Osteoblast (primary cell): ENCODE measurements at regions not wholly inside any gene's neighbourhood (a gene's known extent, or its start where the extent isn't known, plus 50 kb on each side); places are given as distances from the start of the nearest gene placed in this dataset.

Source experiments
- DNase-seq: peaks from one replicate; pipeline ENCODE4 v3.0.0; 2011; ENCODE audit warnings: low spot score, mixed read lengths; ENCODE audit not compliant: insufficient read length; ENCODE audit errors: missing footprints
- H2AFZ ChIP-seq: 2 replicates; pipeline ENCODE4 v1.6.0; 2011; ENCODE audit warnings: mild to moderate bottlenecking, low read length
- H3K27ac ChIP-seq: 2 replicates; pipeline ENCODE4 v1.5.1; 2011; ENCODE audit warnings: mild to moderate bottlenecking, low read depth, low read length, moderate library complexity
- H3K27me3 ChIP-seq: 2 replicates; pipeline ENCODE4 v1.6.0; 2012; ENCODE audit warnings: mild to moderate bottlenecking, control low read depth, inconsistent platforms, low read length, moderate library complexity; ENCODE audit not compliant: insufficient read depth
- H3K36me3 ChIP-seq: 2 replicates; pipeline ENCODE4 v1.5.1; 2011; ENCODE audit warnings: mild to moderate bottlenecking, low read length, control low read depth, moderate library complexity; ENCODE audit not compliant: insufficient read depth
- H3K4me1 ChIP-seq: 2 replicates; pipeline ENCODE4 v1.5.1; 2011; ENCODE audit warnings: mild to moderate bottlenecking, low read length, control low read depth, moderate library complexity; ENCODE audit not compliant: insufficient read depth
- H3K4me2 ChIP-seq: 2 replicates; pipeline ENCODE4 v1.6.0; 2011; ENCODE audit warnings: mild to moderate bottlenecking, low read length; ENCODE audit not compliant: insufficient read depth
- H3K4me3 ChIP-seq: fragments of 200-600 bp; sonication (generic); 3 replicates; pipeline ENCODE4 v1.5.1; 2012; ENCODE audit warnings: mild to moderate bottlenecking, low read length, inconsistent platforms; ENCODE audit not compliant: insufficient read depth
- H3K79me2 ChIP-seq: 2 replicates; pipeline ENCODE4 v1.6.0; 2012; ENCODE audit warnings: mild to moderate bottlenecking, low read length, control low read depth, inconsistent platforms; ENCODE audit not compliant: insufficient read depth
- H3K9me3 ChIP-seq: 2 replicates; pipeline ENCODE4 v1.5.1; 2011; ENCODE audit warnings: low read depth, low read length, control low read depth
- H4K20me1 ChIP-seq: 2 replicates; pipeline ENCODE4 v1.6.0; 2012; ENCODE audit warnings: mild to moderate bottlenecking, low read length, control low read depth; ENCODE audit not compliant: insufficient read depth
- TF ChIP-seq, protein P1 (sequence below): IDR thresholded peaks from 2 replicates; pipeline ENCODE4 v1.5.1; 2011; ENCODE audit warnings: mild to moderate bottlenecking, low read depth, low read length, moderate library complexity; ENCODE audit errors: extremely low read depth

DNA sequence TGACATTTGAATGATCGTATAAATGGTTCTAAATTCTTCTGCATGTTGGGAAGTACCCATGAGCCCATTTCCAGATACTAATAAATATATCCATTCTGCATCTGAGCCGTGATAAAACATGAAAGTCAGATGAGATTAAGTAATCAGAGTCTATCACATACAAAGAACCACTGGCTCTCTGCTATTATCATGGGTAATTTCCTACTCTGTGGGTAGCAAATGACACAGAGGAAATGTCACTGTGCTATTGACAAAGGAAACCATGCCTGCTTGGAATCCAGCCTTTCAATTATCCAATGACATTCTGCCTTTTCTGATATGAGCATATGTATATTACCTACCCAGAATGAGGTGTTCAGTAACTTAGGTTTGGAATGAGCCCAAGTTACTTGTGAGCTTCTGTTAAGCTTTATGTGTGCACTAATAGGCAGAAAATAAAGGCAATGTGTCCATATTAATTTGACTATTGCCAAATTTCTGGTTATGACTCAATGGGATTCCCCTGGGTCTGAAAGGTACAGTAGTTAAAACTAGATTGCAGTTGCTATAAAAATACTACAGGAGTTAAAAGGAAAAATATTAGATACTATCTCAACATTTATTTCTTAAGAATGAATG, 238.7 kb upstream of the KCNIP4 start:
- Histone ChIP-seq H4K20me1 (no peaks in the 10 kb centered on the region), H3K36me3 (no peaks in the 10 kb centered on the region), H3K4me1 (peaks cover 18% of the 10 kb centered on the region), H2AFZ (no peak overlapping the region), H3K27me3 (no peaks in the 10 kb centered on the region), H3K4me2 (no peak overlapping the region), H3K27ac (no peak overlapping the region), H3K79me2 (no peaks in the 10 kb centered on the region), H3K4me3 (no peak overlapping the region), H3K9me3 (no peaks in the 10 kb centered on the region)
- no peak for DNase-seq
- TF ChIP-seq, protein P1, sequence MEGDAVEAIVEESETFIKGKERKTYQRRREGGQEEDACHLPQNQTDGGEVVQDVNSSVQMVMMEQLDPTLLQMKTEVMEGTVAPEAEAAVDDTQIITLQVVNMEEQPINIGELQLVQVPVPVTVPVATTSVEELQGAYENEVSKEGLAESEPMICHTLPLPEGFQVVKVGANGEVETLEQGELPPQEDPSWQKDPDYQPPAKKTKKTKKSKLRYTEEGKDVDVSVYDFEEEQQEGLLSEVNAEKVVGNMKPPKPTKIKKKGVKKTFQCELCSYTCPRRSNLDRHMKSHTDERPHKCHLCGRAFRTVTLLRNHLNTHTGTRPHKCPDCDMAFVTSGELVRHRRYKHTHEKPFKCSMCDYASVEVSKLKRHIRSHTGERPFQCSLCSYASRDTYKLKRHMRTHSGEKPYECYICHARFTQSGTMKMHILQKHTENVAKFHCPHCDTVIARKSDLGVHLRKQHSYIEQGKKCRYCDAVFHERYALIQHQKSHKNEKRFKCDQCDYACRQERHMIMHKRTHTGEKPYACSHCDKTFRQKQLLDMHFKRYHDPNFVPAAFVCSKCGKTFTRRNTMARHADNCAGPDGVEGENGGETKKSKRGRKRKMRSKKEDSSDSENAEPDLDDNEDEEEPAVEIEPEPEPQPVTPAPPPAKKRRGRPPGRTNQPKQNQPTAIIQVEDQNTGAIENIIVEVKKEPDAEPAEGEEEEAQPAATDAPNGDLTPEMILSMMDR: no peak

DNA sequence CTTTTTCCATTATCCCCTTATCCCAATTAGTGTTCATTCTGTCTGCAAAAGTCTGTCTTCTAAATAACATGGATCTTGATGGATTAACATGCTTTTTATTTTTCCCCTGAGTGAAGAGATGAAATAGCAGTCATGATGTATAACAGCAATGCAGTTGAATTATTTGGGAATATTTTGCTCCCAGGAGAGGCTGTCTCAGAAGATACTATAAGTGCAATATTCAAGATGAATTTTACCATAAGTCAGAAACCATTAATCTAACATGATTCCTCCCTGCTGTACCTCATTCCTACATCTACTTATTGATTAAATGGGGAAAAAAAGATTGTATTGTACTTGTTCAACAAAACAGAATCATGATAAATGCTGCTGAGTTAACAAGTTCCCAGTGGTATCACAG, 233.2 kb upstream of the KCNIP4 start:
- H3K4me1 ChIP-seq: peaks cover 24% of the 10 kb centered on the region
- no peaks in the 10 kb centered on the region for H4K20me1 ChIP-seq

DNA sequence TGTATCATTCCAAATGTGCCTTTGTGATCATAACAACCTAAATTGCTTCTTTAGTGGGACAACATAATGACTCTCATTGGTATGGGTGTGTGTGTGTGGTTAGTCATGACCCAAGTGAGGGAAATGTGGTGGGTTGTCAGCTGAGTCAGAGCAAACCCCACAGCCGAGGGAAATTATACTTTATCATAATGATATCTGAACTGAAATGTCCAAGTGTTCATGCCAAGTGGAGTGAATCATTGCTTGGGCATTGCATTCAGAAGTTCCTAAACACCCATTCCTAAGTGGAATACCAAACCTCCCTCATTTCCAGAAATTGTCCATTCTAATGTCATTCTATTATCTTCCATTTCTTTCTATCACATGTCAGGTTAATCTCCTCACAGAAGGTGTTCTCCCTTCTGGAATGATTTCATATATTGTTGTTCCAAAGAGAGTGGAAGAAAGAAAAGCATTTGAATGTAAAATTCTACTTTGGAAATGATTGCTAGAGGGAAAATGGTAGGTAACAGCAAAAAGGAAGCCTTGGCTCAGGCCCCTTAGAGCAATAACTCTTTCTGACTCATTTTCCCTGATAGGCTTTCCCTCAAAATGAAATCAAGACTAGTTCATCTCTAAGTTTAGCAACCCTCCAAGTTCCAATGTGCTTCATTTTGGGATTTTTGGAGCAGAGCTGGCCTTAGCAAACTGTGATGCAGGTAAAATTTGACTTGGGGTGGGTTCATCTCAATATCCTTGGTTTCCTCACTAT, 230.7 kb upstream of the KCNIP4 start:
- no peak overlapping the region for H2AFZ ChIP-seq
- TF ChIP-seq, protein P1: no peak
- no peaks in the 10 kb centered on the region for H3K36me3 ChIP-seq
- H3K27ac ChIP-seq: peak overlapping the region; percentile 71
- peaks cover 24% of the 10 kb centered on the region for H3K4me1 ChIP-seq
- no peaks in the 10 kb centered on the region for H3K9me3 ChIP-seq
- peak; percentile 78 for DNase-seq
- peak overlapping the region; percentile 42 for H3K4me2 ChIP-seq
- no peaks in the 10 kb centered on the region for H3K27me3 ChIP-seq
- H3K4me3 ChIP-seq: no peak overlapping the region
- no peaks in the 10 kb centered on the region for H4K20me1 ChIP-seq
- no peaks in the 10 kb centered on the region for H3K79me2 ChIP-seq

More for the DNA sequence above, 233.2 kb upstream of the KCNIP4 start:
- Histone ChIP-seq H3K4me3 (no peak overlapping the region), H2AFZ (no peak overlapping the region), H3K79me2 (no peaks in the 10 kb centered on the region), H3K36me3 (no peaks in the 10 kb centered on the region), H3K27me3 (no peaks in the 10 kb centered on the region), H3K4me2 (no peak overlapping the region), H3K9me3 (no peaks in the 10 kb centered on the region), H3K27ac (no peak overlapping the region)
- TF ChIP-seq, protein P1: no peak
- no peak for DNase-seq

DNA sequence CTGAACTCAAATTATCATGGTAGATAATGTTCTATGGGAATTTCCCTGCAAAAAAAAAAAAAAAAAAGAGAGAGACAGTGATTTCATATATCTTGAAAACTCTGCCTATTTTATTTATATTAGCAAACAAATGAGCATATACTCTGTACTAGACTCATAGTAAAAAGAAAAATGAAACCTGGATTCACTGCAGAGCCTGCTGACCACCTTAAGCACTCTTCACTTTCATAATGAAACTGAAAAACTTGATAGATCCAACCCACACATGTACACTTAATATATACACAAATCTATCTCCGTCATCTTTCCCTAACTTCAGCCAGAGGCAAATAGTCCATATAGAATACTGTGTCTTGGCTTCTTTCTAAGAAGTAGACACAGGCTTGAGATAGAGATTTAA, 226.1 kb upstream of the KCNIP4 start:
- TF ChIP-seq, protein P1: no peak
- H3K4me2 ChIP-seq: no peak overlapping the region
- DNase-seq: no peak
- peaks cover 25% of the 10 kb centered on the region for H3K4me1 ChIP-seq
- H4K20me1 ChIP-seq: no peaks in the 10 kb centered on the region
- no peaks in the 10 kb centered on the region for H3K27me3 ChIP-seq
- H3K4me3 ChIP-seq: no peak overlapping the region
- H3K9me3 ChIP-seq: no peaks in the 10 kb centered on the region
- no peaks in the 10 kb centered on the region for H3K79me2 ChIP-seq
- H3K27ac ChIP-seq: no peak overlapping the region
- H2AFZ ChIP-seq: no peak overlapping the region
- H3K36me3 ChIP-seq: no peaks in the 10 kb centered on the region
